ENCODE measurements at regions not wholly inside any gene's neighbourhood (a gene's known extent, or its start where the extent isn't known, plus 50 kb on each side); places are given as distances from the start of the nearest gene placed in this dataset.

DNA sequence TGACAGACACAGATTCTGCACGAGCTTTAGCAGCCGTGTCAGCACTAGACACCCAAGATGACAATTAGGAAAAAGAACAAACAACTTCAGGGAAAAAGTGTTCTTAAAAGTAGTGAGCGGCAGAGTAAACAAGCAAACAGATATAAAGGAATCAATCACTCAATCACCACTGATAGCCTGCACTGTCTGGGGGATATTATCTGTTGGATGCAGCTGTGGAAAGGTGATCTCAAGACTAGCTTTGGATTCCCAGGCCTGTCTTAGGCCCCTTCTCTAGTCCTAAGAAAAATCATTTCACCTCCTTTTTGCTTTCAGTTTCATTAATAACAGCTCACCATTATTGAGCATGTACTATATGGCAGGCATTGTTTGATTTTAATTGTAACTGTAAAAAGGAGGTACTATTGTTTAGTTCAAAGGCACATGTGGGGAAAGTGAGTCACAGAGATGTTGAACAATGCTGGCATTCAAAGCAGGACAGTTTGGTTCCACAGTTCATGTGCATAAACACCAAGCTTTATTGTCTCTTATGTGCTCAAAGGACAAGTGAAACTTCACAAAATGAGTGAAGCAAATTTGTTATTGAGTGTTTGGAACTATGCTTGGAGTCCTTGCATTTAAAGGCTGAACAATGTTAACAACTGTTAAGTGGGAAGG is 147.3 kb upstream of the TCF4 start:
- TF ChIP-seq, protein P1, sequence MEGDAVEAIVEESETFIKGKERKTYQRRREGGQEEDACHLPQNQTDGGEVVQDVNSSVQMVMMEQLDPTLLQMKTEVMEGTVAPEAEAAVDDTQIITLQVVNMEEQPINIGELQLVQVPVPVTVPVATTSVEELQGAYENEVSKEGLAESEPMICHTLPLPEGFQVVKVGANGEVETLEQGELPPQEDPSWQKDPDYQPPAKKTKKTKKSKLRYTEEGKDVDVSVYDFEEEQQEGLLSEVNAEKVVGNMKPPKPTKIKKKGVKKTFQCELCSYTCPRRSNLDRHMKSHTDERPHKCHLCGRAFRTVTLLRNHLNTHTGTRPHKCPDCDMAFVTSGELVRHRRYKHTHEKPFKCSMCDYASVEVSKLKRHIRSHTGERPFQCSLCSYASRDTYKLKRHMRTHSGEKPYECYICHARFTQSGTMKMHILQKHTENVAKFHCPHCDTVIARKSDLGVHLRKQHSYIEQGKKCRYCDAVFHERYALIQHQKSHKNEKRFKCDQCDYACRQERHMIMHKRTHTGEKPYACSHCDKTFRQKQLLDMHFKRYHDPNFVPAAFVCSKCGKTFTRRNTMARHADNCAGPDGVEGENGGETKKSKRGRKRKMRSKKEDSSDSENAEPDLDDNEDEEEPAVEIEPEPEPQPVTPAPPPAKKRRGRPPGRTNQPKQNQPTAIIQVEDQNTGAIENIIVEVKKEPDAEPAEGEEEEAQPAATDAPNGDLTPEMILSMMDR (IDR thresholded peaks at IDR 0.05; ENCODE audit: borderline replicate concordance, extremely low read depth, low read length, poor library complexity, severe bottlenecking) = no peak
- TF ChIP-seq EZH2 (IDR thresholded peaks at IDR 0.05; ENCODE audit: borderline replicate concordance, low read depth, low read length, severe bottlenecking) = no peak
